Right kidney (tissue), 1 donor: ENCODE measurements at regions not wholly inside any gene's neighbourhood (a gene's known extent, or its start where the extent isn't known, plus 50 kb on each side); places are given as distances from the start of the nearest gene placed in this dataset.

Experiments
- DNase-seq: peaks from one replicate; pipeline ENCODE4 v3.0.0-alpha.2; 2016

GRCh38 chr11:95577716-95578460 lies 211.7 kb downstream of the FAM76B start:
- DNase-seq, result no peak

DNA sequence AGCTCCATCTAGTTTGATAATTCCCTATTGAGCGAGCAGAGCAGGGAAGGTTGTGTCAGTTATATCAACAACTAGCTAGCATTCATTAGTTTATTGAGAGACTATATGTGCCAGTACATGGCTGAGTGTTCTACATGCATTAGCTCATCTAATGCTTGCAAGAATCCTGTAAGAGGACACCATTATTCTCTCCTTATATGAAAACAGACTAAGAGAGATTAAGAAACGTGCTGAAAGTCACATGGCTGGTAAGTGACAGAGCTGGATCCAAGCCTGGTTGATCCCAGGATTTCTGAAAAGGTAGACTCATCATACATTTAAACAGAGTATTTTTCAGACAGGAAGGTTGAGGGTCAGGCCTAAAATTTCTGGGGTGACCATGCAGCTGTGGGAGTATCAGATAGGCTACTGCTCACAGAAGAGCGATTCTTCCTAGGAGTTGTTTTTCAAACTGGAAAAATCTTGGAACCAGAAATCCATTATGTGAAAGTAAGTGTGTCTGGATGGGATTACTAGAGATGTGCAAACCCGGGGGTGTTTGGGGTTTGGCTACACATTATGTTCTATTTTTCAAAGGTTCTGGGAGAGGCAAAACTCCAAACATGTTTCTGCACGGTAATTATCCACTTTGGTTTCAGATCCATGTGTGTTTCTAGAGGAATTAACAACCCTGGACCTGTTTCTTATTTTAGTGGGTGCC lies 213.3 kb downstream of the FAM76B start:
- DNase-seq, result no peak

GRCh38 chr11:95575517-95575916 lies 214.1 kb downstream of the FAM76B start:
- no peak for DNase-seq

GRCh38 chr11:95571718-95572260 lies 217.8 kb downstream of the FAM76B start:
- no peak for DNase-seq

DNA sequence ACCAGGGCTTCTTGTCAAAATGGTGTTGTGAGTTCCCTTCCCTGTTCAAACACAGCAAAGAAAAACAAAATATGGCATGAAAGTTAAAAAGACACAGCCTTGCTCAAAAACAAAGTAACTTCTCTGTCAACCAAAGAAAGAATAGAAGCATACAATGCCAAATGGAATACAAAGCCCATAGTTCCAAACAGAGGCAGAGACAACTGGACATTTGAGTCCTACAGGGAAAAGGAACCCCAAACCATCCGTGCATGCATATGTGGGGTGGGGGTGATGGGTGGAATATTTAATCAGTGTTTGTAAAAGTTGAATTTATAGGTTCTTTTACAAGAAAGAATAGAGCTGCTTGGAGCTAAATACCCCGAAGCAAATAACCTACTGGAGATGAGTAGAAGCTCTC lies 218.7 kb downstream of the FAM76B start:
- no peak for DNase-seq

- DNase-seq, result no peak
Observed at GRCh38 chr11:95569207-95569606, 220.4 kb downstream of the FAM76B start.

GRCh38 chr11:95568281-95568680 lies 221.3 kb downstream of the FAM76B start:
- DNase-seq, result no peak

- no peak for DNase-seq
Observed at GRCh38 chr11:95567685-95568084, 221.9 kb downstream of the FAM76B start.

DNA sequence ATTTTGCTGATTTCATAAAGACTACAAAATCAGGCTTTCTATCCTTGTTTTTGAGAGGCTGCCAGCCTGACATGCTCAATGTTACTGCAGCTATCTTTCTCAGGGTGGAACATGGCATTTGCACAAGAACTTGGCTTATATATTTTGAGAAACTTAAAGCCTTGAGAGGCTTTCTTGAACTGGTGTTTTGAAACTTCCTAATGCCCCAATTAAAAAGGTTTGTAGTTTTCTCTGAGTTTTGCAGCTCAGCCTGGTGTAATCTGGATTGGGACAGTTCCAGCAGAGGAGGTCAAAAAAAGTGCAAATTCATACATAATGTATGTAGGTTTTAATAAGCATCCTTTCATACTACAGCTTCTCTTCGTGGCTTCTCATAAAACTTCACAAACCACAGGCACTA lies 223.4 kb downstream of the FAM76B start:
- DNase-seq, result no peak

DNA sequence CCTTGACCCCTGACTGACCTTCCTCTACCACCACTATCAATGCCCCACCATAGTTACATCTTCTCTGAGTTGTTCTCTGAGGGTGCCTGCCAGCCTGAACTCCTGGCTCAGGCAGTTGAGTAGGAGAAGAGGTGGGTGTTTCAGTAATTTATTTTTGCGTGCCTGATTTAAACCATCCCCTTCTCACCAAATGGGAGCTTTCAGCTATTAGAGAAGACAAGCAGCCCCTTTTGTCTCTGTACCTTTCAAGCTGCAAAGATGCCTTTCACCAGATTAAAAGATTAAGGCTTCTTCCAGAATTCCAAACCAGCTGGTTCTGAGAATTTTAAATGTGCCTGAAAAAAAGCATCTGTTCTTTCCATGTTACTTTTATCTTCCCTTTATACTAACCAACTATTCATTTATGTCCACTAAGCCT lies 223.8 kb downstream of the FAM76B start:
- DNase-seq, result no peak

DNA sequence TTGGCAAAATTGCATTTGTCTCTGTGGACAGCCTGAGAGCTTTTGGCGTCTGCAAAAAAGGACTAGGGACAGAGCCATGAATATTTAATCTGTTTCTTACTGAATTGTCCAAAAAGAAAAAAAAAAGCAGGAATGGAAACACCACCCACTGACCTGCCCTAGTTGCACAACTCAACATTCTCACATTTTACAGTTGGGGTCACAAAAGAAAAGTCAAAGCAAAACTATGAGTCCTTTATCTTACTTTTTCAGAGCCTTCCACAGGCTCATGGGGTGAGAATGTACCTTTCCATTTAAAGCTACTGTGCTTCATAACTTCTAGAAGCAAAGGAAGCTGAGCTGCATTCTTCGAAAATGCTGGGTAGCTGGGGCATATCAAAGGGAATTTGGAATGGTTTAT lies 225.7 kb downstream of the FAM76B start:
- DNase-seq, result no peak

- DNase-seq, result no peak
Observed at GRCh38 chr11:95563173-95563572, 226.4 kb downstream of the FAM76B start.

- no peak for DNase-seq
Observed at GRCh38 chr11:95562196-95562921, 227.2 kb downstream of the FAM76B start.

DNA sequence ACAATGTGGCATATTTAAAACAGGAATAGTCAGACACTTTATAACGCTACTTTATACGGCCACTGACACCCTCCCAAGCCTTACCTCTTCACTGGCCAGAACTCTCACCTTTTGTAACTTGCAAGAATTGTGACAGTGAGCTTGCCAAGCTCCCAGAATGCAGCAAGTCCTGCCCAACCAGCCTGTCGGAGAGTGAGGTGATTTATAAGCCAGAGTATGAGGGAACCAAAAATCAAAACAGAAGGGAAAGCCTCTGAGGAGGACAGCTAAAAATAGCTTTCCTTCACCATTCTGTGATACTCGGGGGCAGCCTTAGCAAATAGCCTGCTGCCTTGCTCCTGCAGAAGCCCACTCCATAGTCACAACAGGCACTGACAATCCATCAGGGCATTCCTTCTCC lies 229.7 kb downstream of the FAM76B start:
- no peak for DNase-seq

DNA sequence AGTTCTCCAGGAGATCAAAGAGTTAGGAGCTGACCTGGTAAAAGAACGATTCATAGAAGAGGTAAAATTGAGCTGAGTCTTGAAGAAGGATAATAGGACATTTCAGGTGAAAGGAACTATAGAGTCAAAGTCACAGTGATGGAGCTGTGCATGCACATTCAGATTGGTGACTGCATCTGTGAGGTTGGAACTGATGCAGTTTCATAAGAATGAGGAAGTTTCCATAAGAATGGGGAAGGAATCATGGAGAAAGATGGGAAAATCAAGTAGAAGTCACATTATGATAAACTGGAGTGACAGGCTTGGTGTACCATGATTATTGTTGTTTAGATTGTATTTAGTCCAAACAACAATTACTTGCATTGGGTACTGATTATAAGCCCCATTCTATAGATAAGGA lies 232.2 kb downstream of the FAM76B start:
- DNase-seq, result no peak

DNA sequence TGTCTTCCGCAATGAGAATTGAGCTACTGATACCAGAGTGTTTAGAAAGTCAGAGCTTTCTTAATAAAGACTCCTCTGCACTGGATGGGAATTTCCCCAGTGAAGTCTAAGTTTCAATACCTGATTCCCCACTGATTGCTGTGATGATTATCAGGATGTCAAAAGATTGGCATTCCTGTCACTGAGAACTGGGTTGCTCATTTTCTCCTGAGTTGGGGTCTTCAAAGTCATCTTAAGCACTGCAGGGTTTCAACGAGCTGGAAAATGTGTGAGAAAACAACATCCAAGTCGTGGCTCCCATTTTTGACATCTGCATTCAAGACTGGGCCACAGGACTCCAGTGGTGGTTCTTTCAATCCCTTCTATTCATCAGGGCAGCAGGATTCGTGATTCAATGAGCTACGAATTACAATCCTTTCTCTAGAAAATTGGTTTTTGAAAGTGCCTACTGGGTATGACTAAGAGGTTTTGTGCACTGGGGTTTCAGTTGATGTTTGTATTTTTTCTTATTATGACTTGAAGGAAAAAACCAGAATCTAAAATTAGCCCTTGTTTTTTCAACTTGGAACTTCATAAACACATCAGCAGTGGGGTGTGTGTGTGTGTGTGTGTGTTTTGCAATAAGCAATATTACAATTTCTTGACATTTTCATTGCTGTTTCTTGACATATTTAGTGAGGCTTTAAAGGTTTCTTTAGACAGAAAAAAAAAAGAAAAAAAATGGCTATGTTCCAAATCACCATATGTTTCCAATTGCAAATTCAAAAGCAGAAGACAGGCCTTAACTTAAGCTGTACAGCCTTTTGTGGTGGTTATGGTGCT lies 233.0 kb downstream of the FAM76B start:
- DNase-seq, result no peak

- DNase-seq, result no peak
Observed at GRCh38 chr11:95556011-95556341, 233.6 kb downstream of the FAM76B start.

- no peak for DNase-seq
Observed at GRCh38 chr11:95554911-95555310, 234.7 kb downstream of the FAM76B start.

DNA sequence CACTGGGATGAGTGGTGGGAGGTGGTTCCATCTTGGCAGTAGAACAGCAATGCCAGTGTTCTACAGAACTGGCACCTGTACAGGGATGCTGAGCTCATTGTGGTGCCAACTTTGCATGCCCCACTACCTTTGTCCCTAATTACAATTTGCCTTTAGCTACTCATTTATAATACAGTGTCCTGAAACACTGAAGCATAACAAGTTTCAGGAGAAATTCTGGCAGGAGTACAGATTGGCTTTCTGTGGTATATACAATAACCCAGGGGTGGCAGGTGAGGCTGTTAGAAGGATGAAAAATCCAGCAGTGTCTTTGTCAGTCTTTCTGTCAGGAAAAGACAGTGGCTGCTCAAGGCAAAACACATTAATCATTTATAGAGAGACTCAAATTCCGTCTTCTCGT lies 240.3 kb downstream of the FAM76B start:
- DNase-seq, result no peak

GRCh38 chr11:95548416-95548815 lies 241.2 kb downstream of the FAM76B start:
- no peak for DNase-seq

DNA sequence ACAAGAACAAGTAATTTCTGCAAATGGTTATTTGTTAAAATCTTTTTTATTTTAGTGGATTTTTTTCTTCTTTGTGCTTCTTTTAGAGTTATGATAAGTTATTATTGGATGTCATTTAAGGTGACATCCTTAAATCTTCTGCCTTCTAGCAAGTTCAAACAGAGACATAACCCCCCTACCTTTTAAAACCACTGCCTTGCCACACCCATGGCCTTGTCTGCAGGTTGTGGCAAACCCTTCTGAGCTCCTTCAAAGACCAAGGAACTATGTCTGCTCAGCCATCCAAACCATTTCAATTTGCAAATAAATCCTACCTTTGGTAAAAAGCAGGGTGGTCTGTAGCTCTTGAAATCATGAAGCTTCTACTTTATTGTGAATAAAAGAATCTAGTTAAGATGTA lies 241.6 kb downstream of the FAM76B start:
- DNase-seq, result no peak

DNA sequence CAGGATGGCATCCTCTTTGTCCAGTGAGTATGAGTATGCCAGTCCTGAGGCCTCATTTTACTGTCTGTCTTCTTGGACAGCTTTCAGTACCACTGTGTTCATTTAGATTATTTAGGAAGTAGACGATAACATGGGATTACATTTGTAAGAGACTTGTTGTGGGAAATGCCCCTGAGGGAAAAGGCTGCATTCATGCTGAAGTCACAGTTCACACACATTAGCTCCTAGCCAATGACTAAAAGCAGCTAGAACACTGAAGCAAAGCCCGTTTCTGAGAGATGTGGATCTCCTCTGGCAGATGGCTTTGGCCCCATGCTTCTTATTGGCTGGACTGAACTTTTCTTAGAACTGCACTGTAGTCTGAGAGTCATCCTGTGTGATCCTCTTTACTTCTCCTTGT lies 242.4 kb downstream of the FAM76B start:
- no peak for DNase-seq
